Kidney (tissue), 13 donors: ENCODE measurements at regions not wholly inside any gene's neighbourhood (a gene's known extent, or its start where the extent isn't known, plus 50 kb on each side); places are given as distances from the start of the nearest gene placed in this dataset.
"Not testable (repeated sequence)": the region's sequence is repeated elsewhere in the genome, so short reads cannot be mapped to it uniquely, and the experiment has no call there.

Experiments
- DNase-seq, 5 donors: peaks; one replicate each; pipeline ENCODE4 v3.0.0-alpha.2; 2013 to 2020
- FAIRE-seq: peaks from 2 replicates; lab custom pipeline; 2012; peaks lifted over from hg19 to GRCh38; lab: Jason Lieb, UNC
- H3K27ac ChIP-seq, 2 donors: one replicate each; pipeline ENCODE4 v1.7.0; 2013; ENCODE audit warnings: low read depth in 2 of 2, low read length in 2 of 2, inconsistent platforms in 1 of 2
- H3K27me3 ChIP-seq: one replicate; pipeline ENCODE4 v1.7.1; 2013; ENCODE audit warnings: low read length, inconsistent platforms; ENCODE audit not compliant: control insufficient read depth, insufficient read depth
- H3K36me3 ChIP-seq, 3 donors: one replicate each; pipeline versions ENCODE4 v1.7.0 to v1.7.1; 2013; ENCODE audit warnings: low read length in 3 of 3, control low read depth in 1 of 3, inconsistent platforms in 1 of 3; ENCODE audit not compliant: insufficient read depth in 3 of 3, control insufficient read depth in 2 of 3
- H3K4me1 ChIP-seq, 3 donors: one replicate each; pipeline versions ENCODE4 v1.7.0 to v1.7.1; 2013; ENCODE audit warnings: low read length in 3 of 3, inconsistent platforms in 1 of 3, low read depth in 1 of 3; ENCODE audit not compliant: control insufficient read depth in 2 of 3, insufficient read depth in 2 of 3
- H3K4me3 ChIP-seq, 3 donors: one replicate each; pipeline versions ENCODE4 v1.7.0 to v1.8.1; 2013; ENCODE audit warnings: low read length in 3 of 3, control low read depth in 1 of 3, inconsistent platforms in 1 of 3
- H3K9ac ChIP-seq, 3 donors: one replicate each; pipeline versions ENCODE4 v1.7.0 to v1.7.1; 2013; ENCODE audit warnings: low read length in 3 of 3, control low read depth in 1 of 3, inconsistent platforms in 1 of 3
- H3K9me3 ChIP-seq, 3 donors: one replicate each; pipeline versions ENCODE4 v1.7.0 to v1.7.1; 2013; ENCODE audit warnings: low read length in 3 of 3, control low read depth in 1 of 3, inconsistent platforms in 1 of 3; ENCODE audit not compliant: control insufficient read depth in 2 of 3, insufficient read depth in 1 of 3
- CTCF ChIP-seq: IDR thresholded peaks from 3 replicates; pipeline ENCODE4 v1.5.1; 2012; ENCODE audit warnings: mild to moderate bottlenecking, moderate library complexity, borderline replicate concordance; ENCODE audit not compliant: insufficient read depth; ENCODE audit errors: extremely low read depth
- intact Hi-C: fragments of 100-400 bp; cut with DNase I; formaldehyde crosslinking; loops from one replicate; pipeline ENCODE4 v1.11.1; 2022
- donor health status: control.
- donor health status: control.
- donor health status: control.
- donor health status: control.
- donor health status: control.
- donor health status: DM: yes; HTN: yes; CAD: no.
- donor health status: Normal renal cell carcinoma (clear cell type).

- DNase-seq (no peak), FAIRE-seq (no peak)
- Histone ChIP-seq H3K36me3 (no peaks in the 10 kb centered on the region), H3K27ac (no peak overlapping the region), H3K9me3 (no peaks in the 10 kb centered on the region), H3K4me1 (no peaks in the 10 kb centered on the region), H3K9ac (no peak overlapping the region), H3K27me3 (no peaks in the 10 kb centered on the region), H3K4me3 (no peak overlapping the region)
- intact Hi-C loops: no loop called here
- TF ChIP-seq CTCF: no peak
Measured at GRCh38 chrX:56368962-56369361, 136.8 kb downstream of the KLF8 start.

GRCh38 chrX:56379984-56380780 is 148.0 kb downstream of the KLF8 start:
- intact Hi-C loops, H3K4me3 ChIP-seq, H3K27me3 ChIP-seq, H3K9ac ChIP-seq, FAIRE-seq, H3K36me3 ChIP-seq, H3K27ac ChIP-seq, H3K4me1 ChIP-seq, H3K9me3 ChIP-seq: not testable (repeated sequence)
- peak in 1 of 5 donors; percentile 57 for DNase-seq

GRCh38 chrX:56382278-56382677 is 150.1 kb downstream of the KLF8 start:
- Histone ChIP-seq H3K9me3 (no peaks in the 10 kb centered on the region), H3K9ac (no peak overlapping the region), H3K4me3 (no peak overlapping the region), H3K36me3 (no peaks in the 10 kb centered on the region), H3K27ac (no peak overlapping the region), H3K27me3 (no peaks in the 10 kb centered on the region), H3K4me1 (no peaks in the 10 kb centered on the region)
- DNase-seq (no peak), FAIRE-seq (no peak)
- TF ChIP-seq CTCF: no peak
- intact Hi-C loops: no loop called here

- DNase-seq (no peak), FAIRE-seq (no peak)
- H3K9ac ChIP-seq: no peak overlapping the region
- no peaks in the 10 kb centered on the region for H3K4me1 ChIP-seq
- intact Hi-C loops: no loop called here
- H3K27me3 ChIP-seq: no peaks in the 10 kb centered on the region
- H3K27ac ChIP-seq: no peak overlapping the region
- H3K9me3 ChIP-seq: no peaks in the 10 kb centered on the region
- TF ChIP-seq CTCF: no peak
- no peaks in the 10 kb centered on the region for H3K36me3 ChIP-seq
- no peak overlapping the region for H3K4me3 ChIP-seq
Measured at GRCh38 chrX:56385336-56385735, 153.2 kb downstream of the KLF8 start.
